ENCODE measurements at regions not wholly inside any gene's neighbourhood (a gene's known extent, or its start where the extent isn't known, plus 50 kb on each side); places are given as distances from the start of the nearest gene placed in this dataset.

- TF ChIP-seq, protein P1, sequence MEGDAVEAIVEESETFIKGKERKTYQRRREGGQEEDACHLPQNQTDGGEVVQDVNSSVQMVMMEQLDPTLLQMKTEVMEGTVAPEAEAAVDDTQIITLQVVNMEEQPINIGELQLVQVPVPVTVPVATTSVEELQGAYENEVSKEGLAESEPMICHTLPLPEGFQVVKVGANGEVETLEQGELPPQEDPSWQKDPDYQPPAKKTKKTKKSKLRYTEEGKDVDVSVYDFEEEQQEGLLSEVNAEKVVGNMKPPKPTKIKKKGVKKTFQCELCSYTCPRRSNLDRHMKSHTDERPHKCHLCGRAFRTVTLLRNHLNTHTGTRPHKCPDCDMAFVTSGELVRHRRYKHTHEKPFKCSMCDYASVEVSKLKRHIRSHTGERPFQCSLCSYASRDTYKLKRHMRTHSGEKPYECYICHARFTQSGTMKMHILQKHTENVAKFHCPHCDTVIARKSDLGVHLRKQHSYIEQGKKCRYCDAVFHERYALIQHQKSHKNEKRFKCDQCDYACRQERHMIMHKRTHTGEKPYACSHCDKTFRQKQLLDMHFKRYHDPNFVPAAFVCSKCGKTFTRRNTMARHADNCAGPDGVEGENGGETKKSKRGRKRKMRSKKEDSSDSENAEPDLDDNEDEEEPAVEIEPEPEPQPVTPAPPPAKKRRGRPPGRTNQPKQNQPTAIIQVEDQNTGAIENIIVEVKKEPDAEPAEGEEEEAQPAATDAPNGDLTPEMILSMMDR (IDR thresholded peaks at IDR 0.05; ENCODE audit: control extremely low read depth in 1 of 3, insufficient read depth in 1 of 3, low read depth in 1 of 3, low read length in 3 of 3) = no peak
- no peak for TF ChIP-seq POLR2A (IDR thresholded peaks at IDR 0.05; ENCODE audit: control extremely low read depth in 1 of 2, low read depth in 2 of 2, low read length in 2 of 2)
- TF ChIP-seq RFX5 (IDR thresholded peaks at IDR 0.05; ENCODE audit: borderline replicate concordance, low read depth, low read length) = no peak
- no peak for TF ChIP-seq MAX (IDR thresholded peaks at IDR 0.05)
- no peak for TF ChIP-seq EZH2 (IDR thresholded peaks at IDR 0.05; ENCODE audit: low read depth, low read length, severe bottlenecking)
- no peak for TF ChIP-seq EP300 (IDR thresholded peaks at IDR 0.05; ENCODE audit: borderline replicate concordance in 1 of 2, low read depth in 2 of 2, low read length in 2 of 2)
- TF ChIP-seq TBP (IDR thresholded peaks at IDR 0.05; ENCODE audit: low read depth, low read length) = no peak
Observed at GRCh38 chr13:106139942-106140341, 395.5 kb downstream of the EFNB2 start.
